Hematopoietic multipotent progenitor cell treated with erythropoietin and hydrocortisone succinate and interleukin-3 and kit ligand, for 8 days (in vitro differentiated cells): ENCODE measurements at regions not wholly inside any gene's neighbourhood (a gene's known extent, or its start where the extent isn't known, plus 50 kb on each side); places are given as distances from the start of the nearest gene placed in this dataset.
"Not testable (repeated sequence)": the region's sequence is repeated elsewhere in the genome, so short reads cannot be mapped to it uniquely, and the experiment has no call there.

ENCODE experiments used
- DNase-seq: peaks from one replicate; pipeline ENCODE4 v3.0.0-alpha.2; 2015

DNA sequence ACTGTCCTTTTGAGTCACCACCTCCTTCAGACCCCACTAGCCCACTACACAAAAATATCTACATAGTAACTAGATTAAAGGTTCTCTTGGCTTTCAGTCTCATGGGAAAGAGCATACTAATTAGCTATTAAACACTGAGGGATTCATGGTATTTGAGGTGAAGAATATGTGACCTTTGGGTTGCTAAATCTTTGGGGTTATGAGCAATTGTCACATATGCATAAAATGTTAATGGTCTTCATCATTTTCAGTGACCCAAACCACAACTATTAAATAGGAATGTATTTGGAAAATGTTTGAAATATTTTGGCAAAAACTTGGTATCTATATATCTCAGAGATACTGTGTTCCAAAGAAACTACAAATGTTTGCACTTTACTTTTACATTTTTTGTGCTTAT is 365.1 kb downstream of the MAGEB5 start:
- no peak for DNase-seq

DNA sequence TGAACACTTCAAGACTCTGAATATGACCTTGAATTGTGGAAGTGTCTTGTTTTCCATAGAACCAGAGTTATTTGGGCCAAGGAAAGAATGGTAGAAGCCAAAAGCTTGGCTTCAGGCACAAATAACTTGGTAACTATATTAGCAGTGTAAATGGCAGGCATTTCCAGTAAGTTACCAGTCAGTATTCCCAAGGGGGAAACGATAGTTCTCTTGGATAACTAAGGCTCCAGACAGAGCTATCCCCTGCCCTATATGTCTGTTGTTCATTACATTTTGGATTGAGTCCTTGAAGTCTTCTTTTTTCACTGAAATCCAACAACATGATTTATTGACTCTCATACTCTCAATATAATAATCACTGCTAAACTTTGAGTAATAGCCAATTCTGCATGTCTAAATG is 364.1 kb downstream of the MAGEB5 start:
- DNase-seq = no peak

DNA sequence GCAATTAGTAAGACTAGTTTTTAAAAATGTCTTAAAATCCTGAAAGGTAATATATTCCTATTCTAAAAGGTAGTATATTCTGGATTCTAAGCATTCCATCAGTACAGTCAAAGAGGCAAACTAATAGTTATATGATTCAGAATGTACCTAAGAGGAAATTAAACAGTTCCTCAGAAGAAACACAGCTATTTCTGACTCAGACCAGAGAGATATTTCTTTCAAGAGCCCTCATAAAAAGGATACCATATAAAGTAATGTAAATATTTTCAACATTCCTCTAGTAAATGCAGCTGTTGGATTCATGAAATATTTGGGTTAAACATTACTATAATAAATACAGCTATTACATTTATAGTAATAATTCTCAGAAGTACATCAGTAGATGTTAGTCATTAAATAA is 358.3 kb downstream of the MAGEB5 start:
- no peak for DNase-seq

DNA sequence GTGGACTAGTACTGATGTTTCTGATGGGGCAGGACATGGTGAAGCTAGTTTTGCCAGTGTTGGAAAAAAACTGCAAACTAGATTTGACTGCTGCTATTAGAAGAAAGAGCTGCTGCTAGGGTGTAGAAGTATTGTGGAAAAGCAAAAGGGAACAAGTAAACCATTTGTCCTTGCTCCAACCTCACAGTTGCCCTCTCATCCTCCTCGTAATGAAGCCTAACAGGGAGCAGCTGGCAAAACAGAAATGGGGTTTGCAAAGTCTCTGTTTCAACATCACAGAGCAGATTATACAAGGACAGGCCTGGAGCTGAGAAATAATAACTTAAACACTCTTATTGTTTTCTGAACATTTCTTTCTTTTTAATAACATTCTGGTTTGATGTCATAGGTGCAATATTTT is 346.2 kb downstream of the MAGEB5 start:
- no peak for DNase-seq

DNA sequence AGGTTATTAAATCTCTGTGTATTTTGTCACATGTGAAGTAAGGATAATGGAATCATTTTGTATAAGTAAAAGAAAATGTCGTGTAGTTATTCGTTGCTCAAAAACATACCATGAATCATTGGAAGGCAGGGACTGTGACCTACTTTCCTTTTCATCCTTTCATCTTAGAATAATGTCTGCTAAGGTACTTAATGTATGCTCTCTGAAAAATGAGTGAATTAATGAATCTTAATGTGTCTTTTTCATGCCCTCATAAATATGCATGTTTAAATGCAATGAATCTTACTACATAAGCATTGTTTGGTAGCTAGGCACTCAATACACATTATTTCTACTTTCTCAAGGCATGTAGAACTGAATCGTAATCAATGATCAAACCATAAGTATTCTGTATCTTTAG is 343.9 kb downstream of the MAGEB5 start:
- no peak for DNase-seq

DNA sequence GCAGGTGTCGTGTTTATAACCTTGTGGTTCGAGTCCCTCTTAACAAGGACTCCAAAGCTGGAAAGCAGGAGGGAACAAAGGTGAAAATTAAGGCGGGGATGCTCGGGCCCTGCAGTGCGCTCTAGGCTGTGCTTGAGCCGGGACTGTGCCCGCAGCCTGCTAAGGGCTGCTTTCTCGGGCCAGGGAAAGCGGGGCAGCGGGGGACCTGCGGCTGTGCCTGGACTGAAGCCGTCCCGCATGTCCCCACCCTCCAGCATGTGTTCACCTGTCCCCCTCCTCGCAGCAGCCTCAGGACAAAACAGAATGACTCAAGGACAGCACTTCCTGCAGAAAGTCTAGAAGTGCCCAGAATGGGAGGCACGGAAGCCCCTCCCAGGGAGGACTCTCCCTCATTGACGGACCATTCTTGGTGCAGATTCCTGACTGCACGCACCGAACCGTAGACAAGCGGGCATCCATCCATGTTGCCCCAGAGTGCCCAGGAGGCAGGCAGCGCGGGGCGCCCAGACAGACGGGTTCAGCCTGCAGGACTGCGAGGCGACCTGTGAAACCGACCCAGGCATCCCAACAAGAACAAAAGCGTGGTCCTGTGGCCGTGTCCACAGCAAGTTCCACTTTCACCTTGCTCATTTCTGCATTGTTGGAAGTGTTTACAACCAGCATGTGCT is 342.9 kb downstream of the MAGEB5 start:
- no peak for DNase-seq

DNA sequence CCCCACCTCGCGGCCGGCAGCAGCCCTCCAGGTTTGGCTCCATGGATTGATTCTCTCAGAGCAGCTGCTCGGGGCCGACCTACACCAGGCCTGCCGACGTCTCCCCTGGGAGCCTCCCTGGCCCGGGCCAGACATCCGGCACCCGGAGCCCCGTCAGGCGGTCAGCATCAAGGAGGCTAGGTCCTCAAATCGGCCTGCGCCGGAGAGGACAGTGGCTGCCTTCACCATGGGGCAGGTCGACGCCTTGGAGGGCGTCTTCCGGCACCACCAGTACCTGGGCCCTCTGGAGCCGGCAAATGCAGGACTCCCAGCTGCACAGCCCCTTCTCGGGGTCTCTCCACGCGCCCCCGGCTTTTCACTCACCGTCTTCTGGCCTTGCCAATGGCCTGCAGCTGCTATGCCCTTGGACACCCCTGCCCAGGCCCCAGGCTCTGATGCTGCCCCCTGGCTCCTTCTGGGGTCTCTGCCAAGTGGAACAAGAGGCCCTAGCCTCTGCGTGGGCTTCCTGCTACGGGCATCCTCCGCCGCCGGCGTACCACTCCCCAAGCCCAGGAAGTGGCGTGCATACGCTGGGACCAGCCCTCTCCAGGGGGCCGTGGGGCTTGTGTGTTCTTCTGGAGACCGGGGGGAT is 341.8 kb downstream of the MAGEB5 start:
- DNase-seq = no peak

DNA sequence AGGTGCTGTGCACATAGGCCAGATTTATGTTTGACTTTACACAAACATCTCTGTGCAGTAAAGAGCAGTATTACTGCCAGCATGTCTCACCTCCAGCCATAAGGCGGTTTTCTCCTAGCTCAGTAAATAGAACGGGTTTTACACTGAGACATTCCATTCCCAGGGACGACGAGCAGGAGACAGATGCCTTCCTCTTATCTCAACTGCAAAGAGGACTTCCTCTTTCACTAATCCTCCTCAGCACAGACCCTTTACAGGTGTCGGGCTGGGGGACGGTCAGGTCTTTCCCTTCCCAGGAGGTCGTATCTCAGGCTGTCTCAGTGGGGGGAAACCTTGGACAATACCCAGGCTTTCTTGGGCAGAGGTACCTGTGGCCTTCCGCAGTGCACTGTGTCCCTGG is 309.8 kb downstream of the MAGEB5 start:
- DNase-seq = not testable (repeated sequence)

DNA sequence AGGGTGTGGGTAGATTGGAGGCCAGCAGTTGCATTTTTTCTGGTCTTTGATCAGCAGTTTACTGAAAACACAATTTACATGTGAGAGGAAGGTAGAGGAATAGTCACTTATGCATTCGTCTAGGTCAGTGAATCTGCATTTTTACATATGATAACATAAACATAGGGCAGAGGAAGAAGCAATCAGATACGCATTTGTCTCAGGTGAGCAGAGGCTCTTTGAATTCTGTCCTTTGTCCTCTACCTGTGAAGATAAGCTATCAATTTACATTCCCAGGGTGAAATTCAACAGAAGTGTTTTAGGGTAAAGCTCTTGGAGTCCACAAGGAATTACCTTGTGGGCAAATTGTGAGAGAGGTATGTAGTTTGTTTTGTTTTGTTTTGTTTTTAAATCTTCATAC is 306.5 kb downstream of the MAGEB5 start:
- DNase-seq = no peak

DNA sequence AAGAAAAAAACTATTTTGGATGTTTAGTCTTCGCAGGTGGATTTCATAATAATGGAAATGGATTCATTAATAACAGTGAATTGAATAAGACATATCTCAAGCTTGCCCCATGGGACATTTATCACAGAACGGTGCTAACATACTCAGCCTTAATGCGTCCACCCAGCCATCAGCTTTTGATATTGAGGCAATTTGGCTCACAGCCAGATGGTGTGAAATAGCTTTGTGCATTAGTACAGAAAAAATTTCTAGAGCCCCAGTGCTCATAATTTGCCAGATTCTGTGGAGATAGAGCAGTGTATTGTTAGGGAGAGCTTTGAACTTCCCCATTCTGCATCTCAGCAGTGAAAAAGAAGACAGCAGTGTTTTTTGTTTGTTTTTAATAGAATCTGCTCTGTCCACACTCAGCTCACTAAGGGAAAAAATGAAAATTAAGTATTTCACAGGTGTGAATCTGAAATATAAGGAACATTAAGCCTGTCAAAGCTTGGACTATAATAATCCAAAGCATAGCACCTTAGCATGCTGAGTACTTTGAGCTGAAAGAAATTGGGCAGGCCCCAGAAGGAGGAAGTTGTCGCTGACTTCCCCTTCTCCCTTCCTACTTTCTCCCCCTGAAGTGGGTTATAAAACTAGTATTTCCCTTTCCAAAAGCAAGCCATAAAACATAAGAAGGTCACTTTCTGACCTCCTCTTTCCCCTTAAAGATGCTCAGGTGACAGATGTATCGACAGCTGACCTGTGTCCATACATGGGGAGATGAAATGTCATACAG is 295.8 kb downstream of the MAGEB5 start:
- no peak for DNase-seq

DNA sequence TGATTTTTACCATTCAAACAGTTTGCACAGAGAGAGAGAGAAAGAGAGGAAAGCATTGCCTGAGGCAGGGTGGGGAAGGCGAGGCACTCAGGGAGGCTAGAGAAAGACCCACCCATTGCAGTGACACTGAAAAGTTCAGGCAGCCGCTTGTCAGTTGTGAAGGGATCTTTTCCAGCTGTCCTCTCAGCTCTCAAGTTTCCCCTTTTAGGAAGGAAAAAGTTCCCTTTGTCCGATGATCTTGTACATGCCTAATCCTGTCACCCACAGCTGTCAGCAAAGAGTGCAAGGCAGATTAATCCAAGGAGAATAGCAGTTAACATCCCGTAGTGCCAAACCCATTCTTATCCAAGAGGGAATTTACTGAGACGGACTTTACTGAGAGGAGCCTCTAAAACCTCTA is 255.0 kb downstream of the MAGEB5 start:
- DNase-seq = no peak

DNA sequence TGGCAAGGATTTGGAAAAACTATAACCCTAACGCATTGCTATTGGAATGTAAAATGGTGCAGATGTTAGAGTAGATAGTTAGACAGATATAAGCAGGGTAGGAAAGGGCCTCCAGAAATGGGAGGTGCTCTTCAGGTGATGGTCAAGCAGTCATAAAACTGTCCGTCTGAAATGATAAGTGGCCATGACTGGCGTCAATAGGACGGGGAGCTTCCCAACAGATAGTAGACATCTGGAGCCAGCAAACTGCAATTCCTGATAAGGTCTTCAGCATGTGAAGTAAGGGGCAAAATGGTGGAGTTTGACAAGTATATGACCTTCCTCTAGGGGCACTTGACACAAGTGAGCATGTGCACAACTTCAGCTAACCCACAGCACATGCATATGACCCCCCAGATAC is 250.4 kb downstream of the MAGEB5 start:
- DNase-seq = no peak

DNA sequence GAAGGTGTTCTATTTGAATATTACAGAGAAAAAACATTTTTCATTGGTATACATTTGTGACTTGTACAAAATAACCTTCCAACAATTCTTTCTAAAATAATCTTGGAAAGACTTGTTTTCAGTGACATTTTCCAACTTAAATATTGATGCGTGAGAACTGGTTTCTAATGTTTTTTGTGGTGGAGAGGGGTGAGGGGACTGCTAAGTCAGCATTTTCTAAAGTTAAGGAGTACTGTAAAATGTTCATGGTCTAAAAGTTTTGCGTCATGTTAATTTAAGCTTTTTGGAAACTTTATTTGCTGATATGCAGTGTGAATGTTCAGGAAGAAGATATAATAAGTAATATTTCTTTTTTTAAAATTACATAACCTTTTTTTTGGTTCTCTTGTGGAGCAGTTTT is 229.3 kb downstream of the MAGEB5 start:
- DNase-seq = no peak

DNA sequence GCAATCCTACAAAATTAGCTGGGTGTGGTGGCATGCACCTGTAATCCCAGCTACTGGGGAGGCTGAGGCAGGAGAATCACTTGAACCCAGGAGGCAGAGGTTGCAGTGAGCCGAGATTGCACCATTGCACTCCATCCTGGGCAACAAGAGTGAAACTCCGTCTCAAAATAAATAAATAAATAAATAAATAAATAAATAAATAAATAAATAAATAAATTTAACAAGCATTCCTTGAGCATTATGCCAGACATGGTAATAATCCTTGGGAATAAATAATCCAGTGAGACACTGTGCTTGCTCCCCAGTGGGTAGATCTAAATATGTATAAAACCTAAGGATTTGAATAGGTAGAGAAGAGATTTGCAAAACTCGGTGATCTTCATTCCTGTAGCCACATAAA is 228.4 kb downstream of the MAGEB5 start:
- DNase-seq = not testable (repeated sequence)

DNA sequence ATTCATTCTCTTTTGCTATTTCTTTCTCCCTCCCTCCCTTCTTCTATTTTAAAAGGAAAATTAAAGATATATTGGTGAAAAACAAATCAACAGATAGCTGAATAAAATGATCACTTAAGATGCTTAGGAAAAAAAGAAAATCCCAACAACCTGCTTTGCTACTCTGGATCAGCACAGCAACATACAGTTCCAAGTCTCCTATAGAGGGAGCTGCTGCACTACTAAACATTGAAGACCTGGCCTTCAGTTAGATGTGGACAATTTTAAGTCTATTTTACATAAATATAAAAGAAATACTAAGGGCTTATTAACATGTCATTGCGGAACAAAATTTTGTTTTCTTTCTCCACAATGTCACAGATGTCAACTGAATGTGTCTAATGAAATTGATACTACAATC is 226.4 kb downstream of the MAGEB5 start:
- DNase-seq = peak; percentile 1

DNA sequence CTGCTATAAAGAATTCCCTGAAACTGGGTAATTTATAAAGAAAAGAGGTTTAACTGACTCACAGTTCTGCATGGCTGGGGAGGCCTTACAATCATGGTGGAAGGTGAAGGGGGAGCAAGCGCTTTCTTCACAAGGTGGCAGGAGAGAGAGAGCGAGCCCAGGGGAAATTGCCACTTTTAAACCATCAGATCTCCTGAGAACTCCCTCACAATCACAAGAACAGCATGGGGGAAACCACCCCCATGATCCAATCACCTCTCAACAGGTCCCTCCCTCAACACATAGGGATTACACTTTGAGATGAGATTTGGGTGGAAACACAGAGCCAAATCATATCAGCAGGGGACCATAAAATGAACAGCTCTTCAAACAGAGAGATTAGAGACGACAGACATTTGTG is 198.6 kb downstream of the MAGEB5 start:
- DNase-seq = no peak

DNA sequence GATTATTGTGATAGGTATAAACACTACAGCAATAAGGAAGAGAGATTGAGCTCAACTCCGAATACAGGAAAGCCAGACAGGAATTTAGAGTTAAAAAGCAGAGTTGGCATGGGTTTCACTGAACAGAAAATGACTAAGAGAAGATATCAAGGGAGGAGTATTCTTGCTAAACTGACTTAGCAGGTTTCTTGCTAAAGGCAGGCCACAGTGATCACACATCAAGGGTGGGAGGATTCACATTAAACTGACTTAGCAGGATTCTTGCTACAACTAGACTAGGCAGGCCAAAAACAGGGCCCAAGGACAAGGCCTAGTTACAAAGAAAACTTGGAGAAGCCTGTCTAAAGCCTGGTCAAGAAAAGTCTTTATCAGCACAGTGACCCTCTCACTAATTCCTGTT is 195.1 kb downstream of the MAGEB5 start:
- peak; percentile 4 for DNase-seq

DNA sequence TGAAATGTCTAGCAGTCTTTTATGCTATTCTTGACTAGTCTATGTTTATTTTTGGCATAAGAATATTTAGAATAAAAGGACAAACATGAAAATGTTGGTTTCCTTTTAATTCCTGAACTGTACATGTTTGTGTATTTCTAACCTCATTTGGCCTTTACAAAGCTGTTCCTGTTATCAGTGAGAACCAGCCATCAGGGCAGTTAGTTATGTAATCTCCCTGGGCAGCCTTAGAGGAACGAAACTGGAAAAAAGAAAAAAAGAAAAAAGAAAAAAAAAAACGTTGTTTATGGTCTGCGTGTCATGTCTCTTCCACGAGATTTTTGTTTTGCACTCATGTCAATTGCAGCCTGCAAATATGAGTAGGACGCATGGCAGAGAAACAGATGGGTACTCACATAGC is 193.7 kb downstream of the MAGEB5 start:
- peak; percentile 39 for DNase-seq

DNA sequence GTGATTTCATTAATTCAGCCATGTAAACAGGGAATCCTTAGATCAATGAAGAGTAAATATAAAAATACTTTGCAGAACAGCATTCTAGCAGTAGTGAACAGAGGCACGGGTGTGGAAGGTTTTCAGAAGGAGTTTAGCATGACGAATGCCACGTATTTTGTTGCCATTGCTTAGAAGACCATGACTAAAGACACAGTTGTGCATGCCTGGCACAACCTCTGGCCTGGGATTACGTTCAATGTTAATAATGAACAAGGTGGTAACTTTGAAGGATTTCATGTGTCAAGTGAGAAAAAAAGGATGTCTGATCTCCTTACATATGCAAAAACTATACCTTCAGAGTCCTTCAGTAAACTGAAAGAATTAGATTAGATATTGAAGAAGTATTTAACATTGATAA is 171.9 kb downstream of the MAGEB5 start:
- no peak for DNase-seq

DNA sequence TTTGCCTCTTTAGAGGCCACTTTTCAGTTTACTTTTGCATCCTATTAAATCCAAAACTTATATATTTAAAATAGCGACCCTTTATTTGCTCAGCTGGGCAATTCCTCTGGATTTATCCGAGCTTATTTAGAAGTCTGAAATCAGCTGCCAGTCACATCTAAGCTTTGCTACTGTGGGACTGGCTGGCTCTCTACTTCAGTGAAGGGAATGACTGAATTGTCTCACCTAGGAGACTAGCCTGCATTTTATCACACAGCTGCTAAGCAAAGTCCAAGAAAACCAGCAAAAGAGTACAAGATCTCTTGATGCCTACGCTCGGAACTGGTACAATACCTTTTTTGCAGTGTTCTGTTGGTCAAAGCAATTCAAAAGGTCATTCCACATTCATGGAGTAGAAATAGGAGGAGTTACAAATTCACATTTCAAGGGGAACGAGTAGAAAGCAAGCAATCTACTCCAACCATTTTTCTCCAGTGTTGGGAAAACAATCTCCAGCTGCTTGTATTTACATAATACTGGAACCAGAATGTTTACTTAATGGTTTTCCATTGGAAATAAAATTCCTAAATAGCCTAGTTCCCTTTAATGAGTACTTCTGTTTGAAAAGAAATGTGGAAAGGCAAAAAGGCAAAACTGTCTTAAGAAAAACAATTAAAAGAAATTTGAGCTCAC is 160.2 kb downstream of the MAGEB5 start:
- DNase-seq = no peak

DNA sequence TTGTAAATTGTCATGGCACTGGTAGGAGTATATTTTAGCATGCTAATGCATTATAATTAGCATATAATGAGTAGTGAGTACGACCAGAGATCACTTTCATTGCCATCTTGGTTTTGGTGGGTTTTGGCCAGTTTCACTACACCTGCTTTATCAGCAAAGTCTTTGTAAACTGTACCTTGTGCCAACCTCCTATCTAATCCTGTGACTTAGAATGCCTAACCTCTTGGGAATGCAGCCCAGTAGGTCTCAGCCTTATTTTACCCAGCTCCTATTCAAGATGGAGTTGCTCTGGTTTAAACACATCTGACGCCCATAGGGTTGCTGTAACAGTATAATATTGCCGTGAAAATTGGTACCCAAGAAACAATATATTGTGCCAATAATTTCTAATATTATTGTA is 159.4 kb downstream of the MAGEB5 start:
- DNase-seq = no peak

DNA sequence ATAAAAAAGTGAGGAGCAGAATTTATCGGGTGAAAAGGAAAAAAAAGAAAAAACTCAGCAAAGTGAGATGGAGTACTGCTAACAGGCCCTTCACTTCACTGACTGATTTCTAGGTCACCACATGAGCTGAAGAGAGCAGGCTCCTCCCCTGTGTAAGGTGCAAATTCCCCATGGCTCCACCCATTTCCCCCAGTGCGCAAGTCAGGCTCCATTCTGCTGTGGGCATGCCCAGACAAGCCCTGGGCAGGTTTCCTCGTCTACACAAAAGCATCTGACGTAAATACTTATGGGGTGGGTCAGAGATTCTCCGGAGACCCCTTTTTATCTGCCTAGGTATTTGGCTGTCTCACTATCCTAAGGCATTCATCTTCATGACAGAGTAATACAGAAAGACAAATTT is 157.9 kb downstream of the MAGEB5 start:
- DNase-seq = no peak

DNA sequence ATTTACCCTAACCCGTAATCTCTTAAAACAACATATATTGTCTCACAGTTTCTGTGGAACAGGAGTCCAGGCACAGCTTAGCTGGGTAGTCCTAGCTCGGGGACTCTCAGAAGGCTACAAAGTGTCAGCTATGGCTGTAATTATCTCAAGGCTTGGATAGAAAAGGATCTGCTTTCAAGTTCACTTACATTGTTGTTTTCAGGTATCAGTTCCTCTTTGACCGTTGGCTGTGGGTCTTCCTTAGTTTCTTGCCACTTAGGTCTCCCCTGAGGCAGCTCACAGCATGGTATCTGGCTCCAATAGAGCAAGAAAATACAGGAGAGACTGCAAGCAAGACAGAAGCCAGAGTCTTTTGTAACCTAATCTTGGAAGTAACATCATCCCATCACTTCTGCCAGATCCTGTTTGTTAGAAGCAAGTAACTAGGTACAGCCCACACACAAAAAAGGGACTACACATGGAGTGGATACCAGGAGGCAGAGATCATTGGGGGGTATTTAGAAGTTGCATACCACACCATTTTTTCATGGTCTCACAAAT is 137.0 kb downstream of the MAGEB5 start:
- no peak for DNase-seq

DNA sequence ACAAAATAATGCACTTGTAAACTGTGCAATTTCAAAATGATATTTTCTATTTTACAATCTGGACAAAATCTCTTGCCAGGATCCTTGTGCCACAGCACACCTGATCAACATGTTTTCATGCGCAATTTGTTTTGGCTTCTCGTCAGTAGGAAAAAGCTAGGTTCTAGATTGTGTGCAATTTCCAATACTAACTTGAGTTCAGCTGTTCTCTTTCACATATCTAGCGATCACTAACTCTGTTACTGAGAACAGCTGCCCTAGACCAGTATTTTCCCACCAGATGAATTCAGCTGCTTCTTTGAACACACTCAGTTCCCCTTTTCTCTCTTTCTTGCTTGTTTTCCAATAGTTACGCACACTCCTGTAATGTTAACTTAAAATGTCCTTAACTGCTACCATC is 131.2 kb downstream of the MAGEB5 start:
- DNase-seq = no peak
